Peyer's patch (tissue), 4 donors: ENCODE measurements at regions not wholly inside any gene's neighbourhood (a gene's known extent, or its start where the extent isn't known, plus 50 kb on each side); places are given as distances from the start of the nearest gene placed in this dataset.

Experiments
- DNase-seq, 3 donors: peaks; one replicate each; pipeline ENCODE4 v3.0.0-alpha.2; 2017 to 2019
- H3K27ac ChIP-seq, 4 donors: fragments of 200-600 bp; sonication (generic); one replicate each; pipeline ENCODE4 v1.5.1; 2016 to 2019
- H3K27me3 ChIP-seq, 2 donors: fragments of 200-600 bp; sonication (generic); one replicate each; pipeline ENCODE4 v1.5.1; 2019
- H3K36me3 ChIP-seq, 3 donors: fragments of 200-600 bp; sonication (generic); one replicate each; pipeline ENCODE4 v1.5.1; 2016 to 2019
- H3K4me1 ChIP-seq, 4 donors: fragments of 200-600 bp; sonication (generic); one replicate each; pipeline ENCODE4 v1.5.1; 2016 to 2019
- H3K4me3 ChIP-seq, 4 donors: fragments of 200-600 bp; sonication (generic); 1 replicate in 3 of 4; 2 replicates in 1 of 4; pipeline ENCODE4 v1.5.1; 2016 to 2019; ENCODE audit warnings: mild to moderate bottlenecking in 1 of 4
- H3K9me3 ChIP-seq, 4 donors: fragments of 200-600 bp; sonication (generic); one replicate each; pipeline ENCODE4 v1.5.1; 2016 to 2019; ENCODE audit warnings: mild to moderate bottlenecking in 1 of 4
- CTCF ChIP-seq, 6 experiments: fragments of 450-650 bp in 4 of 6; fragments of 200-600 bp in 2 of 6; sonication (generic) in 1 of 6; IDR thresholded peaks; one replicate each; pipeline ENCODE4 v1.5.1; 2017 to 2019; ENCODE audit warnings: antibody characterized with exemption in 6 of 6, mild to moderate bottlenecking in 3 of 6, moderate library complexity in 1 of 6
- POLR2A ChIP-seq, 2 donors: fragments of 450-650 bp; IDR thresholded peaks; one replicate each; pipeline ENCODE4 v1.5.1; 2017; ENCODE audit warnings: antibody characterized with exemption in 2 of 2, mild to moderate bottlenecking in 2 of 2, moderate library complexity in 2 of 2

- no peak for TF ChIP-seq POLR2A (IDR thresholded peaks at IDR 0.05)
- no peak for TF ChIP-seq CTCF (IDR thresholded peaks at IDR 0.05)
- no peaks in the 10 kb centered on the region for H3K4me1 ChIP-seq
- no peaks in the 10 kb centered on the region for H3K27me3 ChIP-seq
- H3K9me3 ChIP-seq = no peaks in the 10 kb centered on the region
- no peak overlapping the region for H3K4me3 ChIP-seq
- DNase-seq = no peak
- no peaks in the 10 kb centered on the region for H3K36me3 ChIP-seq
- H3K27ac ChIP-seq = no peak overlapping the region
Measured at GRCh38 chr21:16978309-16978895, 534.4 kb upstream of the CXADR start.

GRCh38 chr21:16979574-16979973, 533.3 kb upstream of the CXADR start:
- Histone ChIP-seq H3K27me3 (no peaks in the 10 kb centered on the region), H3K4me3 (no peak overlapping the region), H3K36me3 (no peaks in the 10 kb centered on the region), H3K9me3 (no peaks in the 10 kb centered on the region), H3K27ac (no peak overlapping the region), H3K4me1 (no peaks in the 10 kb centered on the region)
- DNase-seq = no peak
- no peak for TF ChIP-seq POLR2A (IDR thresholded peaks at IDR 0.05)
- TF ChIP-seq CTCF (IDR thresholded peaks at IDR 0.05) = no peak

GRCh38 chr21:16983420-16983819, 529.4 kb upstream of the CXADR start:
- H3K9me3 ChIP-seq = no peaks in the 10 kb centered on the region
- no peak overlapping the region for H3K27ac ChIP-seq
- no peaks in the 10 kb centered on the region for H3K4me1 ChIP-seq

GRCh38 chr21:16992448-16992847, 520.4 kb upstream of the CXADR start:
- Histone ChIP-seq H3K36me3 (no peaks in the 10 kb centered on the region), H3K4me1 (no peaks in the 10 kb centered on the region), H3K27ac (no peak overlapping the region), H3K27me3 (no peaks in the 10 kb centered on the region), H3K9me3 (no peaks in the 10 kb centered on the region), H3K4me3 (no peak overlapping the region)
- DNase-seq = no peak
- TF ChIP-seq POLR2A (IDR thresholded peaks at IDR 0.05) = no peak
- no peak for TF ChIP-seq CTCF (IDR thresholded peaks at IDR 0.05)

More at GRCh38 chr21:16983420-16983819, 529.4 kb upstream of the CXADR start:
- no peak overlapping the region for H3K4me3 ChIP-seq
- no peak for DNase-seq
- TF ChIP-seq CTCF (IDR thresholded peaks at IDR 0.05) (no peak), POLR2A (IDR thresholded peaks at IDR 0.05) (no peak)
- H3K36me3 ChIP-seq = no peaks in the 10 kb centered on the region
- no peaks in the 10 kb centered on the region for H3K27me3 ChIP-seq

GRCh38 chr21:16993416-16994038, 519.3 kb upstream of the CXADR start:
- Histone ChIP-seq H3K4me3 (no peak overlapping the region), H3K4me1 (no peaks in the 10 kb centered on the region), H3K27ac (no peak overlapping the region), H3K9me3 (no peaks in the 10 kb centered on the region), H3K27me3 (no peaks in the 10 kb centered on the region), H3K36me3 (no peaks in the 10 kb centered on the region)
- no peak for DNase-seq
- TF ChIP-seq CTCF (IDR thresholded peaks at IDR 0.05) = no peak
- no peak for TF ChIP-seq POLR2A (IDR thresholded peaks at IDR 0.05)
